WERI-Rb-1 (cell line): ENCODE measurements at regions not wholly inside any gene's neighbourhood (a gene's known extent, or its start where the extent isn't known, plus 50 kb on each side); places are given as distances from the start of the nearest gene placed in this dataset.

Source experiments
- DNase-seq: peaks from one replicate; pipeline ENCODE4 v3.0.0-alpha.2; 2020
- H3K27ac ChIP-seq: fragments of 250-450 bp; sonication (Bioruptor Pico); 2 replicates; pipeline ENCODE4 v1.5.1; 2020; ENCODE audit warnings: mild to moderate bottlenecking, moderate library complexity
- H3K27me3 ChIP-seq: fragments of 250-450 bp; sonication (Bioruptor Pico); 2 replicates; pipeline ENCODE4 v1.5.1; 2021; ENCODE audit warnings: mild to moderate bottlenecking, low read depth, moderate library complexity; ENCODE audit not compliant: insufficient read depth, severe bottlenecking
- H3K36me3 ChIP-seq: fragments of 250-450 bp; sonication (Bioruptor Pico); 2 replicates; pipeline ENCODE4 v1.5.1; 2020; ENCODE audit warnings: mild to moderate bottlenecking, moderate library complexity
- H3K4me3 ChIP-seq: 2 replicates; pipeline ENCODE4 v1.5.1; 2011; ENCODE audit warnings: low read depth, mild to moderate bottlenecking, control low read depth, low read length
- H3K9me3 ChIP-seq: fragments of 250-450 bp; sonication (Bioruptor Pico); 2 replicates; pipeline ENCODE4 v1.5.1; 2021; ENCODE audit warnings: mild to moderate bottlenecking, moderate library complexity; ENCODE audit not compliant: severe bottlenecking
- CTCF ChIP-seq: IDR thresholded peaks from 2 replicates; pipeline ENCODE4 v1.5.1; 2011; ENCODE audit warnings: low read depth, mild to moderate bottlenecking, control low read depth, inconsistent platforms, low read length

GRCh38 chr6:74170118-74170517, 474.1 kb downstream of the CD109 start:
- peaks cover 32% of the 10 kb centered on the region for H3K27me3 ChIP-seq
- TF ChIP-seq CTCF, result no peak
- no peak for DNase-seq

DNA sequence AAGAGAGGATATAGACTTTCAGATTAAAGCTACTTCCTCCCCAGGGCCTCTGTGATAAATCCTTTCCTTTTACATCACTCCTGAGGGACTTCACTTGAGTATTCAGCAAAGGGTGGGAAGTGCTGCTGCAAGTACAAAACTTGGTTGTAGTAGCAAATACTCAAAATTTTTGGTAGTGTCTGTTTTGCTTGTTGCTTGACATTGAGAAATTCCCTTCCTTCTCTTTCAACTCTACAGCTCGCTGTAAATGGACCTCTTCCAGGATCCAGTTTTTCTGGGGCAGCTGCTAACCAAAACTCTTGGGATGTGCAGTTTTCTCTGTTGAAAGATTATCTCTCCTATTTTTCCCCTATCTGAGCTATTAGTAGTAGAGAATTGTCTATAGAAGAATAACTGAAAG, 472.0 kb downstream of the CD109 start:
- Histone ChIP-seq H3K27me3 (peaks cover 16% of the 10 kb centered on the region), H3K4me3 (no peak overlapping the region), H3K9me3 (no peaks in the 10 kb centered on the region), H3K36me3 (no peaks in the 10 kb centered on the region), H3K27ac (no peak overlapping the region)
- no peak for DNase-seq
- TF ChIP-seq CTCF, result no peak

More at GRCh38 chr6:74170118-74170517, 474.1 kb downstream of the CD109 start:
- no peak overlapping the region for H3K4me3 ChIP-seq
- H3K27ac ChIP-seq, result no peak overlapping the region
- no peaks in the 10 kb centered on the region for H3K9me3 ChIP-seq
- no peaks in the 10 kb centered on the region for H3K36me3 ChIP-seq

DNA sequence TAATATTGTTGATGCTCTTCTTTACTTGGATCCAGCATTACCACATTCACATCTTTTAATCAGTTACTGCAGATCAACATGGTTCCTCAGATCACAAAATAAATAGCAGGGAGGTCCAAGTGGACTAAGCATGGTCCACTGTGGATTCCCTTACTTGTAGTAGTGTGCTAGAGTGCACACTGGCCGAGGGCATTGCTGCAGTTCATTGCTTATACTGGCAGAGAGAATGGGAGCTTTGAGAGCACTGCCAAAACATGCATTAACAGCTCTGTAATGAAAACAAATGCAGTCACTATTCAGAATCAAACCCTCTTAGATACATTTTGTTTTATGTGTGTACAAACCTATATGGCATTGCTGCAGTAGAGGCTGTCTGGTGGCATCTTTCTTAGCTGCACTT, 471.5 kb downstream of the CD109 start:
- TF ChIP-seq CTCF, result no peak
- Histone ChIP-seq H3K27ac (no peak overlapping the region), H3K9me3 (no peaks in the 10 kb centered on the region), H3K36me3 (no peaks in the 10 kb centered on the region), H3K27me3 (peaks cover 12% of the 10 kb centered on the region), H3K4me3 (no peak overlapping the region)
- DNase-seq, result no peak

- Histone ChIP-seq H3K4me3 (no peak overlapping the region), H3K27ac (no peak overlapping the region), H3K9me3 (no peaks in the 10 kb centered on the region), H3K27me3 (peaks cover 11% of the 10 kb centered on the region), H3K36me3 (no peaks in the 10 kb centered on the region)
- DNase-seq, result no peak
- no peak for TF ChIP-seq CTCF
Measured at GRCh38 chr6:74166849-74167248, 470.8 kb downstream of the CD109 start.

GRCh38 chr6:74161380-74161779, 465.4 kb downstream of the CD109 start:
- Histone ChIP-seq H3K27ac (no peak overlapping the region), H3K36me3 (no peaks in the 10 kb centered on the region), H3K4me3 (no peak overlapping the region), H3K9me3 (no peaks in the 10 kb centered on the region), H3K27me3 (peaks cover 4% of the 10 kb centered on the region)
- no peak for DNase-seq
- no peak for TF ChIP-seq CTCF

- no peak for DNase-seq
- Histone ChIP-seq H3K27me3 (peaks cover 21% of the 10 kb centered on the region), H3K4me3 (no peak overlapping the region), H3K36me3 (no peaks in the 10 kb centered on the region), H3K9me3 (no peaks in the 10 kb centered on the region), H3K27ac (no peak overlapping the region)
- TF ChIP-seq CTCF, result no peak
Measured at GRCh38 chr6:74152096-74152675, 456.2 kb downstream of the CD109 start.
